ENCODE measurements at regions not wholly inside any gene's neighbourhood (a gene's known extent, or its start where the extent isn't known, plus 50 kb on each side); places are given as distances from the start of the nearest gene placed in this dataset.

DNA sequence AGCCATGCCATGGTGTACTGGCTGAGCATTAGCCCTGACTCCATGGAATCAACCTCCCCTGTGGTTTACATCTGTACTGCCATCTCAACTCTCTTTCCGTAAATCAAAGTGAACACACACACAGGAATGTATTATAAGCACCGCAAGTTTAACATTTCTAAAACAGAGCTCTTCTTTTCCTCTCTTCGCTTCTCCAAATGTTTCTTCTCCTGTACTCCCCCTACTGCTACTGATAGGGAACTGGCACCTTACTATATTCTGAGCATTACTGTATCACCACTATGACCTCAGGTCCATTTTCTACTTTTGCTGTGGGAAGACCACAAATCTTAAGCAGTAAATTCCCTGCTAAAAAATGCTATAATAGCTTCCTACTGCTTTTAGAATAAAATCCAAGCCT, 101.2 kb downstream of the NUS1 start:
- H3K9ac ChIP-seq (ENCODE audit: low read depth in 1 of 2, low read length in 2 of 2): no peak overlapping the region
- TF ChIP-seq FOXA1 (IDR thresholded peaks at IDR 0.05) (no peak), MAX (IDR thresholded peaks at IDR 0.05) (no peak), EGR1 (IDR thresholded peaks at IDR 0.05; ENCODE audit: low read depth in 2 of 2) (no peak), RAD21 (IDR thresholded peaks at IDR 0.05) (peak in 1 of 2 donors; percentile 15), YY1 (IDR thresholded peaks at IDR 0.05) (no peak), ATF3 (IDR thresholded peaks at IDR 0.05) (no peak), RXRA (IDR thresholded peaks at IDR 0.05) (no peak), HNF4A (conservative IDR thresholded peaks at IDR 0.05) (no peak)
- TF ChIP-seq, protein P1, sequence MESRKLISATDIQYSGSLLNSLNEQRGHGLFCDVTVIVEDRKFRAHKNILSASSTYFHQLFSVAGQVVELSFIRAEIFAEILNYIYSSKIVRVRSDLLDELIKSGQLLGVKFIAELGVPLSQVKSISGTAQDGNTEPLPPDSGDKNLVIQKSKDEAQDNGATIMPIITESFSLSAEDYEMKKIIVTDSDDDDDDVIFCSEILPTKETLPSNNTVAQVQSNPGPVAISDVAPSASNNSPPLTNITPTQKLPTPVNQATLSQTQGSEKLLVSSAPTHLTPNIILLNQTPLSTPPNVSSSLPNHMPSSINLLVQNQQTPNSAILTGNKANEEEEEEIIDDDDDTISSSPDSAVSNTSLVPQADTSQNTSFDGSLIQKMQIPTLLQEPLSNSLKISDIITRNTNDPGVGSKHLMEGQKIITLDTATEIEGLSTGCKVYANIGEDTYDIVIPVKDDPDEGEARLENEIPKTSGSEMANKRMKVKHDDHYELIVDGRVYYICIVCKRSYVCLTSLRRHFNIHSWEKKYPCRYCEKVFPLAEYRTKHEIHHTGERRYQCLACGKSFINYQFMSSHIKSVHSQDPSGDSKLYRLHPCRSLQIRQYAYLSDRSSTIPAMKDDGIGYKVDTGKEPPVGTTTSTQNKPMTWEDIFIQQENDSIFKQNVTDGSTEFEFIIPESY (IDR thresholded peaks at IDR 0.05): no peak
- whole genome bisulfite sequencing: 63% methylated on average over 3 of the region's 3 CpGs
- peaks cover 0 to under 1% (median 0%) of the 10 kb centered on the region in 4 donors for H3K9me3 ChIP-seq (ENCODE audit: control insufficient read depth in 4 of 4, low read length in 3 of 4)
- H3K27ac ChIP-seq (ENCODE audit: low read depth in 1 of 2, low read length in 2 of 2): no peak overlapping the region
- H3K27me3 ChIP-seq (ENCODE audit: control insufficient read depth in 4 of 4, insufficient read depth in 4 of 4, low read length in 3 of 4): peaks cover 0 to 5% (median 0%) of the 10 kb centered on the region in 4 donors
- no peak for DNase-seq (ENCODE audit: low spot score)
- no peaks in the 10 kb centered on the region for H3K4me1 ChIP-seq (ENCODE audit: control insufficient read depth in 4 of 4, insufficient read depth in 4 of 4, low read length in 3 of 4)
- H3K4me3 ChIP-seq (ENCODE audit: low read depth in 1 of 3, low read length in 3 of 3): no peak overlapping the region
- H3K36me3 ChIP-seq (ENCODE audit: control insufficient read depth in 4 of 4, insufficient read depth in 3 of 4, low read depth in 1 of 4, low read length in 3 of 4): no peaks in the 10 kb centered on the region

- H3K27me3 ChIP-seq (ENCODE audit: control insufficient read depth in 4 of 4, insufficient read depth in 4 of 4, low read length in 3 of 4): no peaks in the 10 kb centered on the region
- TF ChIP-seq RXRA (IDR thresholded peaks at IDR 0.05) (no peak), FOXA2 (IDR thresholded peaks at IDR 0.05) (no peak), YY1 (IDR thresholded peaks at IDR 0.05) (no peak), REST (IDR thresholded peaks at IDR 0.05) (no peak), GABPA (IDR thresholded peaks at IDR 0.05 in 1 of 2, conservative IDR thresholded peaks at IDR 0.05 in 1 of 2) (no peak), NR2F2 (IDR thresholded peaks at IDR 0.05) (no peak), EGR1 (IDR thresholded peaks at IDR 0.05; ENCODE audit: low read depth in 2 of 2) (no peak), SP1 (IDR thresholded peaks at IDR 0.05) (no peak), HNF4A (conservative IDR thresholded peaks at IDR 0.05) (no peak), RAD21 (IDR thresholded peaks at IDR 0.05) (no peak), TAF1 (conservative IDR thresholded peaks at IDR 0.05) (no peak), FOXA1 (IDR thresholded peaks at IDR 0.05) (no peak), ATF3 (IDR thresholded peaks at IDR 0.05) (no peak), HNF4G (IDR thresholded peaks at IDR 0.05) (no peak), JUND (IDR thresholded peaks at IDR 0.05) (no peak), CTCF (IDR thresholded peaks at IDR 0.05; ENCODE audit: low read depth, low read length, missing input control) (no peak), MAX (IDR thresholded peaks at IDR 0.05) (no peak)
- TF ChIP-seq, protein P1 (IDR thresholded peaks at IDR 0.05): no peak
- no peak overlapping the region for H3K4me3 ChIP-seq (ENCODE audit: low read depth in 1 of 3, low read length in 3 of 3)
- DNase-seq (ENCODE audit: low spot score): no peak
- WGBS: 72% methylated on average over 3 of the region's 3 CpGs
- peaks cover 0 to 3% (median 1%) of the 10 kb centered on the region in 4 donors for H3K9me3 ChIP-seq (ENCODE audit: control insufficient read depth in 4 of 4, low read length in 3 of 4)
- no peaks in the 10 kb centered on the region for H3K36me3 ChIP-seq (ENCODE audit: control insufficient read depth in 4 of 4, insufficient read depth in 3 of 4, low read depth in 1 of 4, low read length in 3 of 4)
- H3K27ac ChIP-seq (ENCODE audit: low read depth in 1 of 2, low read length in 2 of 2): no peak overlapping the region
- no peak overlapping the region for H3K9ac ChIP-seq (ENCODE audit: low read depth in 1 of 2, low read length in 2 of 2)
- H3K4me1 ChIP-seq (ENCODE audit: control insufficient read depth in 4 of 4, insufficient read depth in 4 of 4, low read length in 3 of 4): no peaks in the 10 kb centered on the region
These were observed 106.3 kb downstream of the NUS1 start for GRCh38 chr6:117781550-117781949.
